ENCODE measurements at regions not wholly inside any gene's neighbourhood (a gene's known extent, or its start where the extent isn't known, plus 50 kb on each side); places are given as distances from the start of the nearest gene placed in this dataset.

GRCh38 chr11:127458561-127458960 is 458.0 kb upstream of the KIRREL3 start:
- H3K27ac Mint-ChIP-seq (ENCODE audit: unreplicated experiment): no peak overlapping the region

GRCh38 chr11:127454856-127455255 is 454.3 kb upstream of the KIRREL3 start:
- Mint-ChIP-seq H3K4me1 (ENCODE audit: unreplicated experiment) (no peaks in the 10 kb centered on the region), H3K27me3 (ENCODE audit: unreplicated experiment) (no peaks in the 10 kb centered on the region), H3K27ac (ENCODE audit: unreplicated experiment) (no peak overlapping the region), H3K9me3 (ENCODE audit: unreplicated experiment) (no peaks in the 10 kb centered on the region), H3K4me3 (ENCODE audit: unreplicated experiment) (no peak overlapping the region), H3K36me3 (ENCODE audit: unreplicated experiment) (no peaks in the 10 kb centered on the region)
- TF ChIP-seq CTCF (IDR thresholded peaks at IDR 0.05): no peak
- DNase-seq (ENCODE audit: extremely low spot score, unreplicated experiment): no peak

More at GRCh38 chr11:127458561-127458960, 458.0 kb upstream of the KIRREL3 start:
- Mint-ChIP-seq H3K4me3 (ENCODE audit: unreplicated experiment) (no peak overlapping the region), H3K4me1 (ENCODE audit: unreplicated experiment) (no peaks in the 10 kb centered on the region), H3K36me3 (ENCODE audit: unreplicated experiment) (no peaks in the 10 kb centered on the region), H3K9me3 (ENCODE audit: unreplicated experiment) (no peaks in the 10 kb centered on the region), H3K27me3 (ENCODE audit: unreplicated experiment) (peaks cover 3% of the 10 kb centered on the region)
- no peak for DNase-seq (ENCODE audit: extremely low spot score, unreplicated experiment)
- TF ChIP-seq CTCF (IDR thresholded peaks at IDR 0.05): no peak

GRCh38 chr11:127452533-127452932 is 452.0 kb upstream of the KIRREL3 start:
- no peak overlapping the region for H3K4me3 Mint-ChIP-seq (ENCODE audit: unreplicated experiment)
- H3K36me3 Mint-ChIP-seq (ENCODE audit: unreplicated experiment): no peaks in the 10 kb centered on the region
- no peak overlapping the region for H3K27ac Mint-ChIP-seq (ENCODE audit: unreplicated experiment)

GRCh38 chr11:127451861-127452260 is 451.3 kb upstream of the KIRREL3 start:
- H3K4me1 Mint-ChIP-seq (ENCODE audit: unreplicated experiment): no peaks in the 10 kb centered on the region
- no peaks in the 10 kb centered on the region for H3K9me3 Mint-ChIP-seq (ENCODE audit: unreplicated experiment)
- H3K27me3 Mint-ChIP-seq (ENCODE audit: unreplicated experiment): no peaks in the 10 kb centered on the region
- H3K27ac Mint-ChIP-seq (ENCODE audit: unreplicated experiment): no peak overlapping the region
- no peak for DNase-seq (ENCODE audit: extremely low spot score, unreplicated experiment)
- no peaks in the 10 kb centered on the region for H3K36me3 Mint-ChIP-seq (ENCODE audit: unreplicated experiment)
- no peak for TF ChIP-seq CTCF (IDR thresholded peaks at IDR 0.05)
- no peak overlapping the region for H3K4me3 Mint-ChIP-seq (ENCODE audit: unreplicated experiment)

More at GRCh38 chr11:127452533-127452932, 452.0 kb upstream of the KIRREL3 start:
- no peaks in the 10 kb centered on the region for H3K4me1 Mint-ChIP-seq (ENCODE audit: unreplicated experiment)
- no peaks in the 10 kb centered on the region for H3K9me3 Mint-ChIP-seq (ENCODE audit: unreplicated experiment)
- H3K27me3 Mint-ChIP-seq (ENCODE audit: unreplicated experiment): no peaks in the 10 kb centered on the region
- DNase-seq (ENCODE audit: extremely low spot score, unreplicated experiment): no peak
- no peak for TF ChIP-seq CTCF (IDR thresholded peaks at IDR 0.05)

GRCh38 chr11:127448101-127448500 is 447.5 kb upstream of the KIRREL3 start:
- H3K36me3 Mint-ChIP-seq (ENCODE audit: unreplicated experiment): no peaks in the 10 kb centered on the region
- H3K9me3 Mint-ChIP-seq (ENCODE audit: unreplicated experiment): no peaks in the 10 kb centered on the region
- H3K27ac Mint-ChIP-seq (ENCODE audit: unreplicated experiment): no peak overlapping the region
- no peaks in the 10 kb centered on the region for H3K4me1 Mint-ChIP-seq (ENCODE audit: unreplicated experiment)
- DNase-seq (ENCODE audit: extremely low spot score, unreplicated experiment): no peak
- H3K27me3 Mint-ChIP-seq (ENCODE audit: unreplicated experiment): no peaks in the 10 kb centered on the region
- no peak for TF ChIP-seq CTCF (IDR thresholded peaks at IDR 0.05)
- H3K4me3 Mint-ChIP-seq (ENCODE audit: unreplicated experiment): no peak overlapping the region

Data from osteocyte (in vitro differentiated cells).